ENCODE measurements at regions not wholly inside any gene's neighbourhood (a gene's known extent, or its start where the extent isn't known, plus 50 kb on each side); places are given as distances from the start of the nearest gene placed in this dataset.

DNA sequence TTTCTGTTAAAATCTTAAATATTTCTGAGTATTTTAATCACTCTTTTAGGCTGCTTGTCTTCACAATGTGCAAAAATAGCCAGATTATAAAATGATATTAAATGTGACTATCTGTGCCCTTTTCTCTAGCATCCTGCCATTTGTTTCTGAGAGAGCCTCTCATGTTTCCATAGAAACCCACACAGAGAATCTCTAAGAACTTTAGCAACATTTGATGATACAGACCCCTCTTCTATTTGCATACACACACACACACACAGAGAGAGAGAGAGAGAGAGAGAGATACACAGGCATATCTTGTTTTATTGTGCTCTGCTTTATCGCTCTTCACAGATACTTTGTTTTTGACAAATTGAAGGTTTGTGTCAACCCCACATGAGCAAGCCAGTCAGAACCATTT is 134.5 kb upstream of the DDX18 start:
- DNase-seq = peak; percentile 77

DNA sequence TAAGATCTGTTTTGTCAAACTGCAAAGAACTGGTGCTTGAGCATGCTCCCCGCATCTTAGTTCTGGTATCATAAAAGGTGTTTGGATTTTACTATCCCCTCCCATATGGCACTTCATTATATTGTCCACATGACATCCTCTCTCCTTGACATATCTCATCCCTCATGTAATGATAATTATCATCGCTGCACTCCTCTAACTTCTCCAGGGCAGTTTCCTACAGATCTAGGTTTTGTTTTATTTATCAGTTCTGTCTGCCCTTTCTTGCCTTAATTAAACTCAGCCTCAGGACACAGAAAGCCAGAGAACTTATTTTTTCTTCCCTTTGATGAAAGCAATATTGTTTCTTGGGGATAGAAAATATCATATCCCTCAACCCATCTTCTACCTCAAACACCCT is 129.6 kb upstream of the DDX18 start:
- no peak for DNase-seq

DNA sequence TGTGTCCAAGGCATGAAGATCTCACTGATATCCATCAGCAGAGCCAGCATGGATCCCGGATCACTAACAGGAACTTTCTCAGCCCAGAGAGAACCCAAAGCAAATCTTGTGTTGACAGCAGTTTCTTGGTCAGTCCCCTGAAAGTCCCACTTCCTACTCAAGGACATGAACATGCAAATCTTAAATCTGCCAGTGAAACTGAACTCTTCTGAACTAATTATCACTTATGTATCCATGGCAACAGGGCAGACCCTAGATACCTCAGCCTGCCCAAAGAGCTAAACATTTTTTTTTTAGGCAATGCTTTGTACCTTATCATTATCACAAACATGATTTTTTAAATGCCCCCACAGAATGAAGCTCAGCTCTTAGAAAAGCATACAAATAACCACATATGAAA is 127.8 kb upstream of the DDX18 start:
- DNase-seq = no peak

DNA sequence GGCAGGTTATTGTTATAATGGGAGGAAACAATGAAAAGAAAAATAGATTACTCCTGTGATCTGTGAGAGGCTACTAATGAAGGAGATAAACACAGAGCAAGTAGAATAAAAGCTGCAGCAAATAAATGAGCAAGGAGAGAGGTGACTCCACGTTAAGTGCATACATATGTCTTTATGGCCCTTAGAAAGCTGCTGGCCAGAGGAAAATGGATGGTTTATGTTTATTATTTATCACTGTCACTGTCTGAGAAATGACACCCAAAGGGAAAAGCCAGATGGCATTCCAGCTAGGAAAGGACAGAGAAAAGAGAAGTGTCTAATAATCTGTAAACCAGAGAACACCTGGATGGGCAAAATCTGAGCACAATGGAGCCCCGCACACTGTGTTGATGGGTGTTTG is 122.9 kb upstream of the DDX18 start:
- peak; percentile 77 for DNase-seq

DNA sequence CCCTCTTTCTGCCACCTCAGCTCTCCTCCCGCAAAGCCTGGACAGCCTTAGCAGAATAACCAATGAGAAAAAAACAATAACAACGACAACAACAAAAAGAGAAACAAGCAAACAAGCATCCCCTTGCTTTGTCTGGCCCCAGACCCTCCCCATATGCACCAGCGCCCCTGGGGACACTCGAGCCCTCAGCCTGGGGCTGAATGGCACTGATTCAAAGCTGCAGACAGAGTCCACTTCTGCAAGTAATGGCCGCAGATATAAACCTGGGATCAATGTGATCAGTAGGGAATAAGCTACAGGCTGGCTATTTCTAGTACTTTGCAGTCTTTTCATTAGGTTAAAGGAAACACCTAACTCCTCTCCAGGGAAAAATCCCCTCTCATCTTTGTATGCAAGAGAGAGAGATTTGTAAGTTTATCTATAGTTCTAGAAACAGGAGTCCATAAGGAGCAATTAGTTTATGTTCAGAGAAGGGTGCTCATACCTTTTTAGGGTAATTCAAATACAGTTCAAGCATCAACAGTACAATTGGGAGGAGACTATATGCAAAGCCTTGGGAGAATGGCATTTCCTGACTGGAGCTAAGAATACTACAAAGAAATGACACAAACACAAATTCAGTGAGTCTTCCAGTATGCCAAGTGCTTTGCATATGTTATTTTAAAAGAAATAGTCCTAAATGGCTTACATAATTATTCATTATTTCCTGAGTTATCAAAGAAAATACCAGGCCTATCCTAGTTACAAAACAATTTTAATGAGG is 122.3 kb upstream of the DDX18 start:
- DNase-seq = peak; percentile 17

DNA sequence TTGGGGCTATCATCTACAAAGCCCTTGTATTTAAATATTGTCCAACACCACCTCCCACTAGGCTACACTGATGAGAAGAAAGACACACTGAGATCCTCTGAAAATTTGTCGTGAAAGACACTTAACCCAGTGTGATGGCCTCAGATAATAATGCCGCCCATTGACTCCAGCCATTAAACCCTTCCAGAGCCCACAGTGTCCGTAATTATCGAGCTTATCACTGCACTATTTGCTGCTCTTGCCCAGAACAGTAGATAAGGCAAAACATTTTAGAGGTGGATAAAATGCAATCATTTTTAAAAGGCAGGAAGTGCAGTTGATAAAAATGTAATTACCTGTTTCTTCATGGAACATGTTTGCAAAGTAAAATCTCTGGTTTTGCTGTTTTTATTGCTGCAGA is 121.3 kb upstream of the DDX18 start:
- peak; percentile 92 for DNase-seq

DNA sequence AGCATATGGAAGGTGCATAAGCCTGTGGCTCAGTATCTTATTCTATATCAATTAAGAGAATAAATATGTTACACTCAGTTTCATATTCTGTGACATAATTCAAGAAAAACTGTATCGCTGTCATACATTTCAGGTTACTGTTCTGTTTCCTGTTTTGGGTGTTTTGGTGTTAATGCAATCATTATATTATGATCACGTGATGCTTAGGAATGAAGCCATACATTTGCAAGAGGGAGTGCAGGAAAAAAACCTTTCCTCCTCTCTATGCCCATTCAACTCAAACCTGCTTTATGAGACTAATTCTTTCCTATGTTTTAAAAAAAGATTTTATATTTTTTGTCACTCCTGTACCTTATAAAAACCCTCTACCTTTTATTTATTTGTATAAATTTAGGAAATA is 120.8 kb upstream of the DDX18 start:
- peak; percentile 76 for DNase-seq

DNA sequence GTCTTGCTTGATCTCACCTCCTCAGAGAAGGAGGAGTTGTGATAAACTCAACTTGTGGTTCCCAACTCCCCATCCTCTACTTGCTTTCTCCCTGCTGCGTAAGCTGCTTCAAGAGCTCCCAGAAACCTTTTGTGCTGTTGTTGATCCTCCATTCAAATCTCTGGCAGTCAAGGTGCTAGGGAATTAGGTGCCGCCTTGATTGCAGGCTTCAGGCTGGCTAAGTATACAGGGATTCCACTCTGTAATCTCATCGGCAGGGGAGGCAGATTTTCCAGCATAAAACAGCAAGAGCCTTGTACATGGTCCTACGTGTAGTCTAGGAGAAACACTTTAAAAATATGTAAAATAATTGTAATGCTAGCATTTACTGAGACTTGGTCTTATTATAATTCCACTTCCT is 116.2 kb upstream of the DDX18 start:
- DNase-seq = peak; percentile 88

DNA sequence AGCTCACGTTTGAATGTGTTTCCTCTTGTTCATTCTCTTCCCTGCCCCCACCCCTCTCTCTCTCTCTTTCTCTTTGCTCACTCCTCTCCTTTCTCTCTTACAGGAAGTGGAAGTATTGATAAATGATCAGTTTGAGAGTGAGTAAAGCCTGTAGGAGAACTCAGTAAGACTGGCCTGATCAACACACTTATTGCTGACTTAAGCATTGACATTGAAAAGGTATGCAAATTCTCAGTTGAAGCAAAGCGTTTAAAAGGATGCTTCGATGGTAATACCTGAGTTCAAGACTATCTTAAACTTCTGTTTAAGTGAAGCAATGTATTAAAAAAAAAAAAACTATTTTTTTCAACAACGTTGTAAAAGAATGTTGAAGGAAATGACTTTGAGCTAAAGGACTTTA is 115.7 kb upstream of the DDX18 start:
- DNase-seq = no peak

DNA sequence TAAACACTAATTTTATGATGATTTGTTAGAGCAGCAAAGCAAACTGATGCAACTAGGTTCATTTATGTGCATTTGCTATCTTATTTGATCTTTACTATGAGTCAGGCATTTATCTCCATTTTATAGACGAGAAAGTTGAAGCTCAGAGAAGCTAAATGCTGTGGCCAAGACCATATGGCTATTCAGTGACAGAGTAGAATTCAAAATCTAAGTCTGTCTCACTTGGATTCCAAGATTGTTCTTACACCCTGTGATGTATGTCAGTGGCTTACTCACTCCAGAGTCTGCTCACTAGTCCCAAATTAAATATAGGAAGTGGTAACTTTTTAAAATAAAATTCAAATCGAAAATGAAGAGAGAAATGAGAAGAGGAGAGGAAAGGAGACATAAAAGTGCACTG is 114.0 kb upstream of the DDX18 start:
- DNase-seq = no peak

DNA sequence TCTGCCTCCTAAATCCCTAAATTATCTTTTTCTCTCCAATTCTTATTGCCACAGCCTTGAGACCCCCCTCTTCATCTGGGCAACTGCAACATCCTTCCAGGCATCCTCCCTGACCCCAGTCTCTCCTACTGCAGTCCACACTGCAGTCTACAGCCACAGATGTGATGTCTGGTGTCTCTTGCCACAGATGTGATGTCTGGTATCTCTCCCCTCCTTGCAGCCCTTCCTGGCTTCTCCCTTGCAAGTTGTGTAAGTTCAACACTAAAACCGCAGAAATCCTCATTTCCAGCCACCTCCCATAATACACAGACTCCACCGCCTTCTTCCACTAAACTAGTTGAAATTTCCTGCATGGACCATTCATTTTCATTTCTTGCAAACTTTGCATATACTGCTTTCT is 113.1 kb upstream of the DDX18 start:
- no peak for DNase-seq

DNA sequence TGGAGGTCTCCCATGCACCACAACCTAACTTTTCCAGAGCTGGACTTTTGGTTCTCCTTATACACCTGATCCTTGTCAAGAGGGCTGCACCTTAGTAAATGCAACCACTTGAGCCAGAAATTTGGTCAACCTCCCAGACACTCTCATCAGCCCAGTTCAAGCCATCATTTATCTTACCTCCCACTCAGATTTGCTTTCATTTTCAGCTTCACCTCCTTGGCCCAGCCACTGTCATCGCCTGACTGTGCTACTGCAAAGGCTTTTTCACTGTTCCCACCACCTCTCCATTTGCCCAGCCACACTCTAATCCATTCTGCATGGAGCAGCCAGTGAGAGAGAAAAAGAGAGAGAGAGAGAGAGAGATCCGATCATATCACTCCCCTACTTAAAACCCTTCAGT is 112.4 kb upstream of the DDX18 start:
- DNase-seq = no peak

DNA sequence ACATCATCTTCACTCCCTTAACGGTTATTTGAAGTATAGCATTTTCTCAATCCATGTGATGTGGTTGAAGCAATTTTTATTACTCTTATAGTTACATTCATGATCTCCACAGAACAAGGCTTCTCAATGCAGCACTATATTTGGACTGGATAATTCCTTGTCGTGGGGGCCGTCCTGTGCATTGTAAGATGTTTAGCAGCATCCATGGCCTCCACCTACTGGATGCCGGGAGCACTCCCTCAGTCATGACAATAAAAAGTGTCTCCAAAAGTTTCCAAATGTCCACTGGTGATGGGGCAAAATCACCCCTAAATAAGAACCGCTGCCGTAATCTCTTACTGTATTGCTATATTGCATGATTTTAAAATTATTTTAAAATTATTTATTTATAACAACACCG is 110.6 kb upstream of the DDX18 start:
- no peak for DNase-seq

DNA sequence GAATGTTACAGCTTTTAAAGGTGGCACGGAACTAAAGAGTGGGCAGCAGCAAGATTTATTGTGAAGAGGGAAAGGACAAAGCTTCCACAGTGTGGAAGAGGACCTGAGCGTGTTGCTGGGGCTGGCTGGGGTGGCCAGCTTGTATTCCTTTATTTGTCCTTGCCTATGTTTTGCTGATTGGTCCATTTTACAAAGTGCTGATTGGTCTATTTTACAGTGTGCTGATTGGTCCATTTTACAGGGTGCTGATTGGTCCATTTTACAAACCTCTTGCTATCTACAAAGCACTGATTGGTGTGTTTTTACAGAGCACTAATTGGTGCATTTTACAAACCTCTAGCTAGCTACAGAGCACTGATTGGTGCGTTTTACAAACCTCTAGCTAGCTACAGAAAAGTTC is 109.7 kb upstream of the DDX18 start:
- no peak for DNase-seq

DNA sequence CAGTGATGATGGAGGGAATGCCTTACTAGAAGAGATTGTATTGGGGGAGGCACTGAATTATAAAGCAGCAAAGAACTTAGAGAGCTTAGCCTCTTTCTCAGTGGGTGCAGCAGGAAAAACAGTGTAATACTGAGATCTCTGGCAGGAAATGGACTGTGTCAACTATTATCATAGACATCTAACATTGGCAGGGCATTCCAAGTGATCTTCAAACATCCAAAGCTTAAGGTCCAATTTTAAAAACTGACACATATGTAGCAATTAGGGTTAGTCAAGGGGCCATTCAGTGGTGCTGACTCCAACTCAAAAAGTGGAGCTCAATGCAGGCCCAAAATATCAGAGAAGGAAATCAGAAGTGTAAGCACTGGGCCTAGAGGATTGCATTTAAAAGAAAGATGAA is 106.6 kb upstream of the DDX18 start:
- no peak for DNase-seq

DNA sequence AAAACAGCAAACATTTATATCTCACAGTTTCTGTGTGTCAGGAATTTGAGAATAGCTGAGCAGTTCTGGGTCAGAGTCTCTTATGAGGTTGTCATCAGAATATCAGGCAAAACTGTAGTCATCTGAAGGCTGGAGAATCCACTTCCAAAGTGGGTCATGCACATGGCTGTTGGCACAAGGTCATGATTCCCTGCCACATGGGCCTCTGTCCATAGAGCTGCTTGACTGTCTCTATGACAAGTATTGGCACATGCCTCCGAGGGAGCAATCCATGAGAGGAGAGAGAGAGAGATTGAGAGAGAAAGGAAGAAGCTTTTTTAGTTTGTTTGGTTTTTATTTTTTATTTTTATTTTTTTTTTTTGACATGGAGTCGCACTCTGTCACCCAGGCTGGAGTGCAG is 101.8 kb upstream of the DDX18 start:
- no peak for DNase-seq

DNA sequence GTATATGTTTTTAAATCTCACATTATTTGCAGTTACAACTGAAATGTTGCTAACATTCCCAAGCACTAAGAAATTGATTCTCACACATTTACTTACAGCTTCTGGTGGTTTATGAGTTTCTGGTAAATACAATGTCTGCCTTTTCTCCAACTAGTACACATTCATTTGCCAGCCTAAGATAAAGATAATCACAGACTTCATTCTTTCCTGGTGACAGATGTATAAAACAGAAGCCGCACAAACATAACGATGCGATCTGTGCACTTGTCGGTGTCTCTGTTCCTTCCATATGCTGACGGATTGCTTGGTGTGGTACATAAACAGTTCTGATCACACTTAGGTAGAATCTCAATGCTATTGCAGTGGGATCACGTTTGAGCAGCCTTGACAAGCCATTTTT is 100.4 kb upstream of the DDX18 start:
- no peak for DNase-seq

DNA sequence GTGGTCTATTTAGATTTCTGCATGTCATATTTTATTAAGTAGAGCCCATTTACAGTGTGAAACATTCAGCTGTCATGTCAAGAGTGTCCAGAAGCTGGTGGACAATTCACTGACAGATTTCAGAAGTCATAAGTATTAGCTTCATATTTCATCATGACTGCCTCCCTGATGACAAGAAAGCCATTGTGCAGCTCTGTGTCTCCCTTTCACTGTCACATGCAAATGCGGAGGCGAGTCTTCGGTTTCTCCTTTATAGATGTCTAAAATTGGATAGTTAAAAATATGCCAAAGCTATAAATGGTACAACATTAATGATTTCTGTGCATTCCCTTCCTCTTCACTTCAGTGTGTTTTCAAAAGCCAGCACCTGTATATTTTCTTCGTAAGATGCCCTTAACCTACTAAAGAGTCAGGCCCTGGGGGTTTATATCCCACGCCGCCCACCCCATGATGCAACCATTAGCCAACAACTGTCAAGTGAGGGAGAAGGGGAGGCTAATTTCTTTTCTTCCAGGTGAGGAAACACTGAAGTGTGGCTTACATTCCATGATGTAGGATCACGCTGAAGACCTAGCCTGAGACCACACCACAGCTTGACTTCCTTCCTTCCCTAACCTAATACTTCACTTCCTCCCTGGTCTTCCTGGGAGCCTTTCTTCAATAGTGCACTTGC is 99.6 kb upstream of the DDX18 start:
- no peak for DNase-seq

DNA sequence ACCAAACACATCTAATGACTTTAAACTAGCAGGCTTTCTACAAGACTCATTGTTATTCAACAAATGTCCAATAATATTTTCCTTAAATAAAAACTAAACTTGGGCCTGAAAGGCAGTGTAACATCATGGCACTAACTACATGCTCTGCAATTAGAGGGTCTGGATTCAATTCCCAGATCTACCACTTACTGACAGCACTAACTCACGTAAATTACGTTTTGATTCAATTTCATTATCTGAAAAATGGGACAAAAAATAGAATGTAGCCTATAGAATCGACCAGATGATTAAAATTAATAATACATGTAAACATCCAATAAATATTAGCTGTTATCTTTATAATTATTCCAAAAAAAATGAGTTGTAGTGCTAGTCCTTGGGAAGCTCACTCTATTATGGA is 98.0 kb upstream of the DDX18 start:
- DNase-seq = no peak

DNA sequence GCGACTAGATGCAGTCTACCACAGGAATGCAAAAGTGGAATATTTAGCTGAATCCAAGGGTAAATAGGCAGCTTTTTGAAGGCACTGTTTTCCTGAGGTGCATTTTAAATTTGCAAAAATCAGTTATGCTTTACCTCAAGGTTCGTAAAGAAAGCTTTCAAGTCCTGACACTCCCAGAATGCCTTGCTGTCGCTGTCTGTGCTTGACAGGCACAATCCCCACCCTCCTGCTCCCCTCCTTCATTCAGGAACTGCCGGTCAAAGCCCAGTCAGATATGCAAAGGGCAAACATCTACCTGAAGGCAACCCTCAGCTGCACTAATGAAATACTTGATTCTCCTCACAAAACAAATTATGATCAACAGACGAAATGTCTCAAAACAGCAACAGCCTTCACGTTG is 97.4 kb upstream of the DDX18 start:
- no peak for DNase-seq

DNA sequence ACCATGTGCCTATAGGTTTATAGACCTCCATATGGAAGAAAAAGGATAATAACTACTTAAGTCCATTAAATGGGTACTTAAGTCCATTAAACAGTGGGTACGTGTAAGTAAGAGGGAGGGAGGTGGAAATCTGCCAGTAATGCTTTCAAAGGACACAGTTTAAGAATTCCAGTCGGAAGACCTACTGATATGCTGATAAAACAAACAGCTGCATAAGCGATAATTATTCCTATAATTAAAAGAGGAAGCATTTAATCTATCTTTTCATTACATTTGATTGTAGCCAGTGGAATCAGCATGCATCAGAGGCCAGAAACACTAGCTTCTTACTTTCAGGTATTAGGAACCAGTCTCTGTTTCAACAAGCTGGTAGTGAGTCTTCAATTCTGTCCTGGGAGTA is 96.4 kb upstream of the DDX18 start:
- peak; percentile 81 for DNase-seq

DNA sequence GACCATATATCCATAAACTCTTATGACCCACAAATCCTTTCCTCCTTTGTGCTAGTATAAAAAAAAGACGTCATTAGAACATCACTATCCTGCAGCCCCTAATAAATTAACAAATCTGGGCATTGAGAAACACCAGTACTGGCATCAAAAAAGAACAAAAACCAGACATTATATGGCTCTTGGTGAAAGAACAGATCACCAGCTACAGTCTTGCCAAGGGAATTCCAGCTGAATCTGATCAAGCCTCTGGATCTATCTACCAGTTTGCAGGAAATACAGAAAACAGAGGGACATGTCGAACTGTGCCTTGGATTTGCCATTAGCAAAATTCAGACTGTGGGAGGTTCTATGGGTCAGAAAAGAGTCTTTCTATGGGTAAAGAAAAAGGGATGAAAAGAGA is 93.7 kb upstream of the DDX18 start:
- no peak for DNase-seq

DNA sequence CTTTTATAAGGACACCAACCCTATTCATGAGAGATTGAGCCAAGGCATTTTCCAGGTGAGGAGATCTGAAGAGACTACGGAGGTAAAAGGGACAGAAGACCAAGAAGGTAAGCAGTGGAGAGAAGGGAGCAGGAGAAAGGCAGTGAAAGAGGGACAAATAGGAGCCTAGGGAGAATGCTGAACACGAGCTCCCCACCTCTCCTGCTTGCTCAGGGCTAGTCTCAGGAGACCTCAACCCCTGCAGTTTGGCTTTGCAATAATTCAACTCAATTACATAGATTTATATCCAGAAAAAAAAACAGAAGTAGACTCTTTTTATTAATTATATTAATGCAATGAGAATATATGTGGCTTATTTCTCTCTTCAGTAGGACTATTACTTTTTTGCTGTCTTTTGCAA is 91.0 kb upstream of the DDX18 start:
- DNase-seq = no peak

DNA sequence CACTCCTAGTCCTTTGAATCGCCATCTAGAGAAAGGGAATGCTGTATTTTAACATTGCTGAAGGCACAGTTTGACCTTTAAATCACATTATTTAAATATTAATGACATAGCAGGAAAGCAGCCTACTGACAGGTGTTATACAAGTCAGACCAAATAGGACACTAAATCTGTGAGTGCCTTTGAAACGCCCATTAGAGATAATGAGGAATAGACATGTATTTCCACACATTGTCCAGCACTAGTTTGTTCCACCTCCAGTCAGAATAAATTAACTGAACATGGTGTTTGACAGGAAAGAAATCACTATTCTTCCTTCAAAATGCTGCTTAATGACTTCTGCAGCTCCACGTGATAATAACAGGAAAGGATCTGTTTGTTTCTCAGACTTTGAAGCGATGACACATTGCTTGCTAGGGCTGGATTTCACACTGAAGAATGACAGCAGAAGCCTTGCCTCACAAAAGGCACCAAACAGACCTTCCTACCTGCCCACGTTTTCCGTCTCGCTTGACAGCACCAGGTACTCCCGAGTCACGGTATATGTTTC is 90.5 kb upstream of the DDX18 start:
- DNase-seq = no peak

DNA sequence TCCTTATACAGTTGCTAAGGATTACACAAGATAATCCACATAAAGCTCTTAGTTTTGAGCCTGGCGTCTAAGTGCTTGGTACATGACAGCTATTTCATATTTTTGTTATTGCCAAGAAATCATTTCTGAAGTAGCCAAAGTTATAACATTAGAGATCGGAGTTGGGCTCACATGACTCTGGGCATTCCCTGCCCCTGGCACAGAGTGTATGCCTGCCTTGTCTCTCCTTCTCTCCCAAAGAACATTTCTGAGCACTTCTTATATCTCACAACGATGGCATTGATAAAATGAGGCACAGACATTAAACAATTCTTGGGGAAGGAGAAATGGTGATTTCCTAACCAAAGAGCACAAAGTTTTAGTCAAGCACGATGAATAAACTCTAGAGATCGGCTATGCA is 87.7 kb upstream of the DDX18 start:
- DNase-seq = no peak
